ENCODE measurements at regions not wholly inside any gene's neighbourhood (a gene's known extent, or its start where the extent isn't known, plus 50 kb on each side); places are given as distances from the start of the nearest gene placed in this dataset.

DNA sequence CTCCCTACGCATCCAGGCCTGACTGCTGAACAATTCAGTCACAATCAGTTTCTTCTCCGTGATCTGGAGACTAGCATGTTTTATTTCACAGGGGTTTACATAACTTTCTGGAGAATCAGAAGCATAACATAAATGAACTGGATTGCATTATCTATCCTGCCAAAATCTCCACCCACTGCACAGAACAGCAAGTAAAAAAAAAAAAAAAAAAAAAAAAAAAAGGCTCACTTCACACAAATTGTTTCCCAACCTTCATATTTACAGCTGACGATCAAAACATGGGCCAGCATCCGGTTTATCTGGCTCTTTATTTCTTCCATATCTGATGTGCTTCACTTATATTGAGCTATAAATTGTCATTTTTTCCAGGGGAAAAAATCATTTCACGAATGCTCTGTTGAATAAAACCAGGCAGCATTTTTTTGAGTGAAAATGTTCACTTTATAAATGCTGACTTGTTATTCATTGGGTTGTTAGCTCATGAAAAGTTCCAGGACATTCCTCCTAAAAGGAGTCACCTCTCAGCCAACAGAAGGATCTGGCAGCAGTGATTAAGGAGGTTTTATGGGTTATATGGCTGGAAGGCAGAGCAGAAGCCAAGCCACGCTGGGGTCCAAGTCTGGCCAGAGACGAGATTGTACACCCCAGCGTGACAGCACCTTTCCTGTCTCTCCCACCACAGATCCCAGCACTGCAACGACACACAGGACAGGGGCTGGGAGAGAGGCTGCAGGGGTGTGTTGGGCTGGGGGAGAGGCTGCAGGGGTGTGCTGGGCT lies 51.2 kb upstream of the GLI2 start:
- DNase-seq, result no peak

DNA sequence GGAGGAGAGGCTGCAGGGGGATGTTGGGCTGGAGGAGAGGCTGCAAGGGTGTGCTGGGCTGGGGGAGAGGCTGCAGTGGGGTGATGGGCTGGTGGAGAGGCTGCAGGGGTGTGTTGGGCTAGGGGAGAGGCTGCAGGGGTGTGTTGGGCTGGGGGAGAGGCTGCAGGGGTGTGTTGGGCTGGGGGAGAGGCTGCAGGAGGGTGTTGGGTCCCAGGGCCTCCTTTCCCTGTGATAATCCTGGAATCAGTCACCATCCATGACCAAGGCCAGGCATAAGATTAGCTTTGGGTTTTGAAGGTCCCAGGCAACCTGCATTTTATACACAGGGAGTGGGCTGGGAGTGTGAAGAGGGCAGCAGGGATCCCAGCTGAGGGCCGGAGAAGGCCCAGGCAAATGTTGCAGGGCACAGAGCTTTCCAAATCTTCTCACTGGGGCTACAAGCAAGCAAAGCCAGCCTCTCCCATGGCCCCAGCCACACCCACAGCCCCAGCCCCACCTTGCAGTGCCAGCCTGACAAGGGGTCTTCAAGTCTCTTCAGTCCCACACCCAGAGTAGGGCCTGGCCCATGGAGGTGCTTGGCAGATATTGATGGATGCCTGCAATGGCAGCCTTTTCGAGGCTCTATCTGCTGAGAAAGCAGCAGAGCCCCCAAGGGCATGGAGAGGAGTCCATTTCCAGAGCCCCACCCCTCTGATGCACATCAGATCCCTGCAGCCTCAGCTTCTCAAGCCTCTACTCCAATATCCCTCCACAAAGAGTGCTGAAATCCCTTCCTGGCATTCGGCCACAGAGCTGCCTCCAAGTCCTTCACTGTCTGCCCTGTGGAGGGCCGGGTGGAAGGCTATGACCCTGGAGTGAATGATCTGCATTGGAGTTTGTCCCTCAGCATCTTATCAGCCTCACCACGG lies 50.3 kb upstream of the GLI2 start:
- DNase-seq, result no peak
